ENCODE measurements at regions not wholly inside any gene's neighbourhood (a gene's known extent, or its start where the extent isn't known, plus 50 kb on each side); places are given as distances from the start of the nearest gene placed in this dataset.

DNA sequence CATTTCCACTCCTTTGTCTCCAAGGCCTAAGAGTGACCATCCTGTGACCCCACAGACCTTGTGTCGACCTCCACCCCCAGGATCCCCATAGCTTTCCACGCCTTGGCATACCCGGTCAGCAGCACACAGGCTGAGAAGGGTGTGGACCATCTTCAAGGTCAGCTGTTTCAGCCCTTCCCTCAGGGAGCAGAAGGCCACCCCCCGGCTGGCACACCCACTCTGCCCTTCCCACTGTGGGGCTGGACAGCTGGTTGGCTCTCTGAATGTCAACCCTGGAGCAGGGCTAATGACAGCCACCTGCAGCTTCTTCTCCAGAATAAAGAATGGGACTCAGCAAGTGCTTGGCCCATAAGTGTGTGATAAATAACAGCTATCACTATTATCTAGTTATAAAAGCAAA is 93.1 kb downstream of the OLFM1 start:
- TF ChIP-seq POLR2AphosphoS5 (IDR thresholded peaks at IDR 0.05; ENCODE audit: insufficient read depth in 1 of 2, low read depth in 1 of 2) = no peak
- TF ChIP-seq, protein P1, sequence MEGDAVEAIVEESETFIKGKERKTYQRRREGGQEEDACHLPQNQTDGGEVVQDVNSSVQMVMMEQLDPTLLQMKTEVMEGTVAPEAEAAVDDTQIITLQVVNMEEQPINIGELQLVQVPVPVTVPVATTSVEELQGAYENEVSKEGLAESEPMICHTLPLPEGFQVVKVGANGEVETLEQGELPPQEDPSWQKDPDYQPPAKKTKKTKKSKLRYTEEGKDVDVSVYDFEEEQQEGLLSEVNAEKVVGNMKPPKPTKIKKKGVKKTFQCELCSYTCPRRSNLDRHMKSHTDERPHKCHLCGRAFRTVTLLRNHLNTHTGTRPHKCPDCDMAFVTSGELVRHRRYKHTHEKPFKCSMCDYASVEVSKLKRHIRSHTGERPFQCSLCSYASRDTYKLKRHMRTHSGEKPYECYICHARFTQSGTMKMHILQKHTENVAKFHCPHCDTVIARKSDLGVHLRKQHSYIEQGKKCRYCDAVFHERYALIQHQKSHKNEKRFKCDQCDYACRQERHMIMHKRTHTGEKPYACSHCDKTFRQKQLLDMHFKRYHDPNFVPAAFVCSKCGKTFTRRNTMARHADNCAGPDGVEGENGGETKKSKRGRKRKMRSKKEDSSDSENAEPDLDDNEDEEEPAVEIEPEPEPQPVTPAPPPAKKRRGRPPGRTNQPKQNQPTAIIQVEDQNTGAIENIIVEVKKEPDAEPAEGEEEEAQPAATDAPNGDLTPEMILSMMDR (IDR thresholded peaks at IDR 0.05) = no peak

Data from vagina (tissue), 2 donors.